ENCODE measurements at regions not wholly inside any gene's neighbourhood (a gene's known extent, or its start where the extent isn't known, plus 50 kb on each side); places are given as distances from the start of the nearest gene placed in this dataset.

GRCh38 chr6:169853196-169854082 is 102.0 kb downstream of the ERMARD start:
- no peak for DNase-seq
- Histone ChIP-seq H3K27me3 (ENCODE audit: insufficient read depth, low read depth, severe bottlenecking) (peaks cover 46% of the 10 kb centered on the region), H3K4me3 (ENCODE audit: low read depth, low read length) (no peak overlapping the region), H3K9me3 (ENCODE audit: severe bottlenecking) (peaks cover 22% of the 10 kb centered on the region), H3K36me3 (no peaks in the 10 kb centered on the region), H3K27ac (no peak overlapping the region)
- TF ChIP-seq CTCF (IDR thresholded peaks at IDR 0.05; ENCODE audit: low read depth, low read length) = no peak

GRCh38 chr6:169852504-169853195 is 101.2 kb downstream of the ERMARD start:
- Histone ChIP-seq H3K27me3 (ENCODE audit: insufficient read depth, low read depth, severe bottlenecking) (peaks cover 46% of the 10 kb centered on the region), H3K9me3 (ENCODE audit: severe bottlenecking) (peaks cover 17% of the 10 kb centered on the region), H3K36me3 (no peaks in the 10 kb centered on the region), H3K27ac (no peak overlapping the region), H3K4me3 (ENCODE audit: low read depth, low read length) (no peak overlapping the region)
- DNase-seq = no peak
- no peak for TF ChIP-seq CTCF (IDR thresholded peaks at IDR 0.05; ENCODE audit: low read depth, low read length)

DNA sequence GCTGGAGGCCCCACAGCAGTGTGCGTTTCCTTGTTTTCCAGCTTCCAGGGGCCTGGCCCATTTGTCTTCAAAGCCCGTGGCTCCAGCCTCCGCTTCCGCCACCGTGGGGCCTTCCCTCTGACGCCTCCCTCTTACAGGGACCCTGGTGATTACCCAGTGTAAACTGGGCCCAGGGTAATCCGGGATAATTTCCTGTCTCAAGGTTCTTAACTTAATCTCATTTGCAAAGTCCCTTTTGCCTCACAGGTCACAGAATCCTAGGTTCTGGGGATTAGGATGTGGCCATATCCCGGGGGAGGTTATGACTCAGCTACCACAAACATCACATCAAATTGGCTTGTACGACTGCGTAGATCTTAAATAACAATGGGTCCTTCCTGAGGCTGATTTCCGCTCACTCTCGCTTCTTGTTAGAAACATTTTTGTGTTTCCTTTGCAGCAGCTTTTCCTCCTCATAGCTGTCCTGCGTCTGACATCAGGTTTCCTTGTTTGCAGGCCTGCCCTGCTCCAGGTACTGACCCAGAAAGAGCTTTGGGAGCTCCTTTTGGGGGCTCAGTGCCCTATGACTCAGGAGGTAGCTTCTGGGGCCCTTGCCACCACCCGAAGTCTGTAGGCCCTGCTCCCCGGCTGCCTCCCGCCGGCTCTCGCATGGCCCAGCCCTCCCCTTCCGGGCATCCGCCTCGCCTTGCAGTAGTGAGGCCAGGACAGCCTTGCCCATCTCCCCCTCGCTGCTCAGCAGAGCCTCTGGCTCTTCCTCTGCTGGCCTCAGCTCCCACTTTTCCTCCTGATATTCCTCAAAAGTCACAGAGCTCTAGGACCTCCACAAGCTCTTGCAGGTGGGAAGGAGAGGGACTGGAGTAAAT is 100.5 kb downstream of the ERMARD start:
- peak; percentile 84 for DNase-seq
- no peak overlapping the region for H3K27ac ChIP-seq
- H3K9me3 ChIP-seq (ENCODE audit: severe bottlenecking) = peaks cover 10% of the 10 kb centered on the region
- peaks cover 46% of the 10 kb centered on the region for H3K27me3 ChIP-seq (ENCODE audit: insufficient read depth, low read depth, severe bottlenecking)
- no peak overlapping the region for H3K4me3 ChIP-seq (ENCODE audit: low read depth, low read length)
- no peaks in the 10 kb centered on the region for H3K36me3 ChIP-seq
- no peak for TF ChIP-seq CTCF (IDR thresholded peaks at IDR 0.05; ENCODE audit: low read depth, low read length)

GRCh38 chr6:169850746-169851145 is 99.3 kb downstream of the ERMARD start:
- H3K27ac ChIP-seq = no peak overlapping the region
- no peak for DNase-seq
- H3K27me3 ChIP-seq (ENCODE audit: insufficient read depth, low read depth, severe bottlenecking) = peaks cover 56% of the 10 kb centered on the region
- peaks cover 5% of the 10 kb centered on the region for H3K9me3 ChIP-seq (ENCODE audit: severe bottlenecking)
- TF ChIP-seq CTCF (IDR thresholded peaks at IDR 0.05; ENCODE audit: low read depth, low read length) = no peak
- H3K4me3 ChIP-seq (ENCODE audit: low read depth, low read length) = no peak overlapping the region
- no peaks in the 10 kb centered on the region for H3K36me3 ChIP-seq

GRCh38 chr6:169850154-169850553 is 98.7 kb downstream of the ERMARD start:
- Histone ChIP-seq H3K4me3 (ENCODE audit: low read depth, low read length) (no peak overlapping the region), H3K36me3 (no peaks in the 10 kb centered on the region), H3K27ac (no peak overlapping the region), H3K27me3 (ENCODE audit: insufficient read depth, low read depth, severe bottlenecking) (peaks cover 61% of the 10 kb centered on the region), H3K9me3 (ENCODE audit: severe bottlenecking) (peaks cover 5% of the 10 kb centered on the region)
- no peak for DNase-seq
- no peak for TF ChIP-seq CTCF (IDR thresholded peaks at IDR 0.05; ENCODE audit: low read depth, low read length)
